A673 (cell line): ENCODE measurements at regions not wholly inside any gene's neighbourhood (a gene's known extent, or its start where the extent isn't known, plus 50 kb on each side); places are given as distances from the start of the nearest gene placed in this dataset.

Experiments used
- EZH2 ChIP-seq: fragments of 200-600 bp; sonication (generic); IDR thresholded peaks from 2 replicates; pipeline ENCODE4 v1.6.1; 2017; ENCODE audit warnings: borderline replicate concordance, low read depth, mild to moderate bottlenecking, mixed read lengths, antibody characterized with exemption, low read length; ENCODE audit not compliant: poor library complexity, severe bottlenecking
- TF ChIP-seq, protein P1 (sequence below): fragments of 300-800, 200-600 bp; sonication (generic); conservative IDR thresholded peaks from 2 replicates; pipeline ENCODE4 v1.5.1; 2017; ENCODE audit warnings: low read depth, mild to moderate bottlenecking, antibody characterized with exemption, low read length, moderate library complexity, mixed read lengths

DNA sequence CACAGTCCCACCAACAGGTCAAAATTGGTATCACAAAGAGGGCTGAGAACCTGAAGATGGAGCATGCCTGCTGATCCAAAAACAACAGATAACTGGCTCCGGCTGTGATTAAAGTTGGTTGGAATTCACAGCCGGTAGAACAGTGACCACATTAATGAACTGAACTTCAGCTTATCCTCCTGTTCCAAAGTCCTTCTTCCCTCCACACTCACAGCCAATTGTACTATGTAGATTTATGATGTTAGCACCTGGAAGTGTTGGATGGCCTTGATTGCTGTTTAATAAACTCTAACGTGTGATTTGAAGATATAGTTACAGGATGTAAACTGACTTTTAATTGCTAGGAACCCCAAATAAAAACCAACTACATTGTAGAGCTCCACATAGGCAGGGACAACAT lies 367.3 kb upstream of the FRG2C start:
- TF ChIP-seq, protein P1, sequence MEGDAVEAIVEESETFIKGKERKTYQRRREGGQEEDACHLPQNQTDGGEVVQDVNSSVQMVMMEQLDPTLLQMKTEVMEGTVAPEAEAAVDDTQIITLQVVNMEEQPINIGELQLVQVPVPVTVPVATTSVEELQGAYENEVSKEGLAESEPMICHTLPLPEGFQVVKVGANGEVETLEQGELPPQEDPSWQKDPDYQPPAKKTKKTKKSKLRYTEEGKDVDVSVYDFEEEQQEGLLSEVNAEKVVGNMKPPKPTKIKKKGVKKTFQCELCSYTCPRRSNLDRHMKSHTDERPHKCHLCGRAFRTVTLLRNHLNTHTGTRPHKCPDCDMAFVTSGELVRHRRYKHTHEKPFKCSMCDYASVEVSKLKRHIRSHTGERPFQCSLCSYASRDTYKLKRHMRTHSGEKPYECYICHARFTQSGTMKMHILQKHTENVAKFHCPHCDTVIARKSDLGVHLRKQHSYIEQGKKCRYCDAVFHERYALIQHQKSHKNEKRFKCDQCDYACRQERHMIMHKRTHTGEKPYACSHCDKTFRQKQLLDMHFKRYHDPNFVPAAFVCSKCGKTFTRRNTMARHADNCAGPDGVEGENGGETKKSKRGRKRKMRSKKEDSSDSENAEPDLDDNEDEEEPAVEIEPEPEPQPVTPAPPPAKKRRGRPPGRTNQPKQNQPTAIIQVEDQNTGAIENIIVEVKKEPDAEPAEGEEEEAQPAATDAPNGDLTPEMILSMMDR = no peak
- no peak for TF ChIP-seq EZH2
